ENCODE measurements at regions not wholly inside any gene's neighbourhood (a gene's known extent, or its start where the extent isn't known, plus 50 kb on each side); places are given as distances from the start of the nearest gene placed in this dataset.

- Histone ChIP-seq H3K9me3 (ENCODE audit: low read depth) (no peaks in the 10 kb centered on the region), H3K27me3 (replicated peaks; ENCODE audit: insufficient read depth) (no peaks in the 10 kb centered on the region), H3K27ac (no peak overlapping the region), H3K4me2 (ENCODE audit: unreplicated experiment) (no peak overlapping the region), H3K4me1 (ENCODE audit: insufficient read depth) (peaks cover 26% of the 10 kb centered on the region), H3K9ac (no peak overlapping the region), H3K36me3 (ENCODE audit: low read depth) (no peaks in the 10 kb centered on the region), H3K9me2 (ENCODE audit: insufficient read depth) (no peaks in the 10 kb centered on the region), H4K20me1 (ENCODE audit: insufficient read depth) (no peaks in the 10 kb centered on the region), H2AFZ (no peak overlapping the region), H3F3A (ENCODE audit: insufficient read depth) (peaks cover 16% of the 10 kb centered on the region), H3K79me2 (ENCODE audit: insufficient read depth) (no peaks in the 10 kb centered on the region), H3K4me3 (no peak overlapping the region)
- DNase-seq, result peak; percentile 32
- in situ Hi-C loops (cut with MboI), result no loop called here
- 96% methylated on average over 1 of the region's 1 CpG for WGBS, 2 experiments (ENCODE audit: low coverage in 1 of 2, low lambda C conversion rate in 2 of 2, missing lambda C conversion rate in 2 of 2)
- TF ChIP-seq EZH2 (IDR thresholded peaks at IDR 0.05; ENCODE audit: insufficient read depth, poor library complexity, severe bottlenecking) (no peak), EZH2phosphoT487 (IDR thresholded peaks at IDR 0.05; ENCODE audit: insufficient read depth, low read depth) (no peak)
Observed at GRCh38 chr2:150686391-150686790, 198.9 kb upstream of the RND3 start.

- Histone ChIP-seq H4K20me1 (ENCODE audit: insufficient read depth) (no peaks in the 10 kb centered on the region), H3K4me1 (ENCODE audit: insufficient read depth) (peaks cover 39% of the 10 kb centered on the region), H2AFZ (peak overlapping the region; percentile 14; the same call in 1 of the 2 replicates), H3K9ac (peak overlapping the region; percentile 43), H3K36me3 (ENCODE audit: low read depth) (no peaks in the 10 kb centered on the region), H3K9me3 (ENCODE audit: low read depth) (no peaks in the 10 kb centered on the region), H3K79me2 (ENCODE audit: insufficient read depth) (no peaks in the 10 kb centered on the region), H3F3A (ENCODE audit: insufficient read depth) (peaks cover 40% of the 10 kb centered on the region), H3K27me3 (replicated peaks; ENCODE audit: insufficient read depth) (no peaks in the 10 kb centered on the region), H3K4me3 (peak overlapping the region; percentile 25; the same call in 1 of the 2 replicates), H3K27ac (peak overlapping the region; percentile 88), H3K9me2 (ENCODE audit: insufficient read depth) (no peaks in the 10 kb centered on the region), H3K4me2 (ENCODE audit: unreplicated experiment) (peak overlapping the region; percentile 42)
- in situ Hi-C loops (cut with MboI), result no loop called here
- TF ChIP-seq EZH2phosphoT487 (IDR thresholded peaks at IDR 0.05; ENCODE audit: insufficient read depth, low read depth), result no peak
- TF ChIP-seq EZH2 (IDR thresholded peaks at IDR 0.05; ENCODE audit: insufficient read depth, poor library complexity, severe bottlenecking), result no peak
- DNase-seq, result peak; percentile 87
- 0% methylated on average over 2 of the region's 2 CpGs for WGBS, 2 experiments (ENCODE audit: low coverage in 1 of 2, low lambda C conversion rate in 2 of 2, missing lambda C conversion rate in 2 of 2)
Observed at GRCh38 chr2:150681120-150681804, 193.8 kb upstream of the RND3 start.

- Histone ChIP-seq H3F3A (ENCODE audit: insufficient read depth) (peaks cover 40% of the 10 kb centered on the region), H2AFZ (no peak overlapping the region), H3K9me2 (ENCODE audit: insufficient read depth) (no peaks in the 10 kb centered on the region), H3K4me1 (ENCODE audit: insufficient read depth) (peaks cover 37% of the 10 kb centered on the region), H3K4me2 (ENCODE audit: unreplicated experiment) (peak overlapping the region; percentile 55), H3K4me3 (no peak overlapping the region; the same call in 1 of the 2 replicates), H3K9me3 (ENCODE audit: low read depth) (no peaks in the 10 kb centered on the region), H3K27me3 (replicated peaks; ENCODE audit: insufficient read depth) (no peaks in the 10 kb centered on the region), H4K20me1 (ENCODE audit: insufficient read depth) (no peaks in the 10 kb centered on the region), H3K9ac (no peak overlapping the region), H3K36me3 (ENCODE audit: low read depth) (no peaks in the 10 kb centered on the region), H3K79me2 (ENCODE audit: insufficient read depth) (no peaks in the 10 kb centered on the region), H3K27ac (peak overlapping the region; percentile 88)
- WGBS, 2 experiments (ENCODE audit: low coverage in 1 of 2, low lambda C conversion rate in 2 of 2, missing lambda C conversion rate in 2 of 2), result 30 to 32% methylated on average over 8 of the region's 8 CpGs
- in situ Hi-C loops (cut with MboI), result no loop called here
- TF ChIP-seq EZH2phosphoT487 (IDR thresholded peaks at IDR 0.05; ENCODE audit: insufficient read depth, low read depth) (no peak), EZH2 (IDR thresholded peaks at IDR 0.05; ENCODE audit: insufficient read depth, poor library complexity, severe bottlenecking) (no peak)
- peak; percentile 81 for DNase-seq
Observed at GRCh38 chr2:150679456-150680120, 192.1 kb upstream of the RND3 start.

- no peak overlapping the region for H3K4me2 ChIP-seq (ENCODE audit: unreplicated experiment)
- no peaks in the 10 kb centered on the region for H4K20me1 ChIP-seq (ENCODE audit: insufficient read depth)
- H3K27me3 ChIP-seq (replicated peaks; ENCODE audit: insufficient read depth), result no peaks in the 10 kb centered on the region
- H3K9me2 ChIP-seq (ENCODE audit: insufficient read depth), result no peaks in the 10 kb centered on the region
- peaks cover 48% of the 10 kb centered on the region for H3K4me1 ChIP-seq (ENCODE audit: insufficient read depth)
- H2AFZ ChIP-seq, result no peak overlapping the region
- no peak overlapping the region for H3K27ac ChIP-seq
- in situ Hi-C loops (cut with MboI), result no loop called here
- no peaks in the 10 kb centered on the region for H3K9me3 ChIP-seq (ENCODE audit: low read depth)
- H3K36me3 ChIP-seq (ENCODE audit: low read depth), result no peaks in the 10 kb centered on the region
- H3K79me2 ChIP-seq (ENCODE audit: insufficient read depth), result no peaks in the 10 kb centered on the region
- peaks cover 43% of the 10 kb centered on the region for H3F3A ChIP-seq (ENCODE audit: insufficient read depth)
- TF ChIP-seq EZH2phosphoT487 (IDR thresholded peaks at IDR 0.05; ENCODE audit: insufficient read depth, low read depth) (no peak), EZH2 (IDR thresholded peaks at IDR 0.05; ENCODE audit: insufficient read depth, poor library complexity, severe bottlenecking) (no peak)
- DNase-seq, result no peak
- no peak overlapping the region for H3K9ac ChIP-seq
- 97 to 99% methylated on average over 4 of the region's 4 CpGs for WGBS, 2 experiments (ENCODE audit: low coverage in 1 of 2, low lambda C conversion rate in 2 of 2, missing lambda C conversion rate in 2 of 2)
- no peak overlapping the region for H3K4me3 ChIP-seq
Observed at GRCh38 chr2:150677551-150677950, 190.1 kb upstream of the RND3 start.
